ENCODE measurements at regions not wholly inside any gene's neighbourhood (a gene's known extent, or its start where the extent isn't known, plus 50 kb on each side); places are given as distances from the start of the nearest gene placed in this dataset.

- no peak for DNase-seq
Measured at GRCh38 chr9:129486756-129487657, 133.9 kb downstream of the C9orf50 start.

GRCh38 chr9:129485145-129485774, 135.6 kb downstream of the C9orf50 start:
- no peak for DNase-seq

GRCh38 chr9:129484352-129485000, 136.4 kb downstream of the C9orf50 start:
- no peak for DNase-seq

- peak; percentile 62 for DNase-seq
Measured at GRCh38 chr9:129483415-129484351, 137.2 kb downstream of the C9orf50 start.

- peak; percentile 56 for DNase-seq
Measured at GRCh38 chr9:129482521-129483414, 138.1 kb downstream of the C9orf50 start.

- no peak for DNase-seq
Measured at GRCh38 chr9:129481810-129482511, 138.9 kb downstream of the C9orf50 start.

- DNase-seq = no peak
Measured at GRCh38 chr9:129481424-129481809, 139.5 kb downstream of the C9orf50 start.

- DNase-seq = no peak
Measured at GRCh38 chr9:129480745-129481144, 140.2 kb downstream of the C9orf50 start.

GRCh38 chr9:129480227-129480626, 140.7 kb downstream of the C9orf50 start:
- no peak for DNase-seq

- DNase-seq = no peak
Measured at GRCh38 chr9:129479631-129480011, 141.3 kb downstream of the C9orf50 start.

GRCh38 chr9:129478961-129479630, 141.8 kb downstream of the C9orf50 start:
- DNase-seq = no peak

- DNase-seq = no peak
Measured at GRCh38 chr9:129478461-129478860, 142.4 kb downstream of the C9orf50 start.

- no peak for DNase-seq
Measured at GRCh38 chr9:129476821-129477611, 143.9 kb downstream of the C9orf50 start.

- no peak for DNase-seq
Measured at GRCh38 chr9:129474740-129475404, 146.0 kb downstream of the C9orf50 start.

GRCh38 chr9:129473523-129474244, 147.2 kb downstream of the C9orf50 start:
- no peak for DNase-seq

GRCh38 chr9:129472651-129473102, 148.2 kb downstream of the C9orf50 start:
- DNase-seq = no peak

- no peak for DNase-seq
Measured at GRCh38 chr9:129471201-129472019, 149.5 kb downstream of the C9orf50 start.

Measured in CD4-positive, alpha-beta T cell treated with Interleukin-17A for 1 hour (primary cell).